Activated CD8-positive, alpha-beta memory T cell treated with anti-CD3 and anti-CD28 coated beads for 24 hours (primary cell): ENCODE measurements at regions not wholly inside any gene's neighbourhood (a gene's known extent, or its start where the extent isn't known, plus 50 kb on each side); places are given as distances from the start of the nearest gene placed in this dataset.
"Not testable (repeated sequence)": the region's sequence is repeated elsewhere in the genome, so short reads cannot be mapped to it uniquely, and the experiment has no call there.

ENCODE experiments used
- DNase-seq: peaks from one replicate; pipeline ENCODE4 v3.0.0-alpha.2; 2020

DNA sequence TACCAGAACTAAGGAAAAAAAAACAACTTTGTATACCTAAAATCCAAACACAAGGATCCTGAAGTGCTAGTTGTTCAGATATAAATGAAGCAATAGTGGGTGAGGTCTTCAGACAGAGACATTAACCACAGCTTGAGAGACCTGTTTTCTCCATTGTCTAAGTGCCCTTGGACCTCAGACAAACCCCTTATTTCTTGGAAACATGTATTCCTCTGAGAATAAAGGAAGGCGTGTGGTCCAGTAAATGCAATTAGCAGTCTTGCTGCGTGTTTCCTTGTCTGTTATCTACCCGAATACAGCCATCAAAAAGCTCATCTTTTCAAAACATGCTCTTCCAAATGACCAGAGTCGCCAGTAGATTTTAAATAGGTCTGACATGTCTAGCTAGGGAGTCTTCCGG, 291.1 kb upstream of the NFIA start:
- no peak for DNase-seq

- not testable (repeated sequence) for DNase-seq
These were observed 309.3 kb upstream of the NFIA start for GRCh38 chr1:60773099-60773498.

- no peak for DNase-seq
These were observed 313.3 kb upstream of the NFIA start for GRCh38 chr1:60769082-60769481.

GRCh38 chr1:60765204-60765603, 317.2 kb upstream of the NFIA start:
- no peak for DNase-seq

GRCh38 chr1:60764489-60764888, 317.9 kb upstream of the NFIA start:
- DNase-seq, result no peak

- DNase-seq, result no peak
These were observed 318.6 kb upstream of the NFIA start for GRCh38 chr1:60763741-60764140.

- DNase-seq, result no peak
These were observed 319.4 kb upstream of the NFIA start for GRCh38 chr1:60762911-60763310.

DNA sequence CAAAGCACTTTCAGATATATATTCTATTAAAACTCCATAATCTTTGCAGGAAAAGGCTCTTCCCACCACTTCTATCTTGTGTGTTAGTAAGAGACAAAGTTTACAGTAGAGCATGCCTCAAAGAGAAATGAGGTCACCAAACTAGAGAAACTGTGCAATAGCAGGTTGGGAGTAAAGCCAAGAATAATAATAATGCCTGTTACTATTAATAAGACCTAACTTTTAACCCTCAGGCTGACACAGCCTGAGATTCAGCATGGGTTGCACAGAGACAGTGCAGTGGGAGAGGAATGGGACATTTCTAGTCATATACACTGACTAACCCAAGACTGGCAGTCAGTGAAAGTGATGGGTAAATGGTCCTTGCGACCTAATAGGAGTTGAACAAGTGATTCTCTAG, 320.2 kb upstream of the NFIA start:
- no peak for DNase-seq

DNA sequence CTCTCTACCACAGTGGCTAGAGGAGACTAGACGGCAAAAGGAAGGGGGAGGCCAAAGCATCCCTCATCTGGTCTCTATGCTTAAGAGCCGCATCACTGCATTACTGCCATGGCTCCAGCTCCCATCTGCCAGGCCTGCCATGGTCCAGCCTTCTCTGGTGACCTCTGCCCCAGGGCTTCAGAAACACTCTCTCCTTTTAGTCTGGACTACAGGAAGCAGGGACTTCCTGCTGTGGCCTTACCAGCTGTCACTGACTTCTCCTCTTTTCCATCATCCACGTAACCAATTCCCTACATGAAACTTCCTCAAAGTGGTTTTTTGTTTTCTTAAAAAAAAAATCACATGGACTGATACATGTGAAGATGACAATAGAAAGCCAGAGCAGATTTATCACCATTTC, 323.1 kb upstream of the NFIA start:
- no peak for DNase-seq

- DNase-seq, result no peak
These were observed 324.9 kb upstream of the NFIA start for GRCh38 chr1:60757485-60757884.

GRCh38 chr1:60753036-60753900, 329.1 kb upstream of the NFIA start:
- DNase-seq, result no peak

DNA sequence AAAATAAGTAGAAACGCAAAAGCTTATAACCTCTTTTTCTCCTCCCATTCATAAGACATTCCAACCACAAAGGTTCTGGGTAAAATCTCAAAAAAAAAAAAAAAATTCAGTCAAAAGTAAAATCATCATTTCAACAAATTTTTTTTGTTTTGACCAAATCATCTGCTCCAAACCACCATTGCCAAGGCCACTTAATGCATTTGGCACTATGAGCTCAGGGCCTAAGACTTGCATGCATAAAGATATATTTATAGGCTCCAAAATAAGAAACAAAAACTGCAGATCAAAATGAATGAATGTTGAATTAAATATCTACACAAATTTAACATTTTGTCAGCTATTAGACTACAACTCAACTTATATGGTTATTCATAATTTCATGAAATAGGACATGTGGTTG, 331.1 kb upstream of the NFIA start:
- no peak for DNase-seq

DNA sequence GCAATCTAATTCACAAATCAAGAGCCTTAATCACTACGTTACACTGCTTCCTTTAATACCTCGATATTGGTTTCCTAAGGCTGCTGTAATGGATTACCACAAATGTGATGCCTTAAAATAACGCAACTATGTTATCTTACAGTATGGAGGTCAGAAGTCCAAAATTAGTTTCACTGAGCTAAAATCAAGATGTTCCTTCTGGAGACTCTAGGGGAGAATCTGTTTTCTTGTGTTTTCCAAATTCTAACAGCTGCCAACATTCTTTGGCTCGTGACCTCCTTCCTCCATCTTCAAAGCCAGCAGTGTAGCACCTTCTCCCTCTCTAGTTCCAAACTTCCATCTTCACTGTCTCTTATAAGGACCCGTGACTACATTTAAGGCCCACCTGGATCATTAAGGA, 335.0 kb upstream of the NFIA start:
- DNase-seq, result no peak

DNA sequence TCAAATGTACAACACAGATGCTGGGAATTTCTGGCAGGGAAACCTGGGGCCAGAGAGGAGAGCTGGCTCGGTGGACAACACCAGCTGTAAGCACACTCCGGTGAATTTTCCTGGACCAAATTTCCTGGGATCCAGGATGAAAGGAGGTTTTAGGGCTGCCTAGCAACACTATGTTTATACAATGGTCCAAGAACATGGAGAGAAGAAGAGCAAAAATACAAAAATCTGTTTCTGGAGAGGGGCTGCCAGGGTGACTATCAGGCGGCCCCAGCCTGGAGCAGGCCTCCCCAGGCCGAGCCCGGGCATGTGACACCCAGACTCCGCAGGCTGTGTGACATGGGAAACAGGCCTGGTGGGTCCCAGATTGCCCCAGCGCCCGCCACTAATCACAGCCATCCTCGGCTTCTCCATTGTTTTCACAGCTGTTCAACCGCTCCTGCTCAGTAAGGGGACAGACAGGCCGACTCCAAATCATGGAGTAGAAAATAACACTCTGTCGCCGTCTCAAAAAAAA, 336.0 kb upstream of the NFIA start:
- no peak for DNase-seq

DNA sequence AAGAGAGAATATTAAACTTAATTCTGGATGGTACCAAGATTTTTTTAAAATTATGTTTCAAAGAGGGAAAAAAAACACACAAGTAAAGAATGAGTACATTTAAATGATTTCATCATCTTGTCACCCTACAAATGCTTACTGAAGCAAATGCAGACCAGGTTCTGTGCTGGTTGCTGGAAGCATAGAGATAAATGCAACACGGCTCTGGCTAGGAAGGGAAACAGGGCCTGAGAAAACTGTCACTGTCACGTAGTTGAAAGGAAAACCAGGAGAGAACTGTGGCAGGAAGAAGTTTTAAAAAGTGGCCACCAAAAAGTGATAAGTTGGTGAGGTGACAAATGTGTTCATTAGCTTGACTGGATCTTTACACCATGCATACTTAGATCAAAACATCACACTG, 336.9 kb upstream of the NFIA start:
- DNase-seq, result no peak

- no peak for DNase-seq
These were observed 340.0 kb upstream of the NFIA start for GRCh38 chr1:60742339-60742738.

DNA sequence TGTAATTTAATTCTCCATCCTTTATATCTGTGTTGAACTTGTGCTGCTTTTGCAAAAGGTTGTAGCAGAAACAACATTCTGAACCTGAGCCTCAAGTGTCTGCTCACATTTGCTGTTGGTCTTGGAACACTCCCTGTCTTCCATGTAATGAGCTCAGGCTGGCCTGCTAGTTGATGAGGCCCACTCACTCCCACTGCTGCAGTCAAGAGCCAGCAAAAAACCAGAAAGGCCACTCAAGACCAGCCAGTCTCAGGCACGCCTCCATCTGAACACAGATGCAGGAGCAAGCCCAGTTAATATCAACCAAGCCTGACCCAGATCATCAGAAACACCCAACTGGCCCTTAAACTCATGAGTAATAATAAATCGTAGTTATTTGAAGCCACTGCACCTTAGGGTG, 342.2 kb upstream of the NFIA start:
- DNase-seq, result no peak

GRCh38 chr1:60739729-60740128, 342.6 kb upstream of the NFIA start:
- no peak for DNase-seq

DNA sequence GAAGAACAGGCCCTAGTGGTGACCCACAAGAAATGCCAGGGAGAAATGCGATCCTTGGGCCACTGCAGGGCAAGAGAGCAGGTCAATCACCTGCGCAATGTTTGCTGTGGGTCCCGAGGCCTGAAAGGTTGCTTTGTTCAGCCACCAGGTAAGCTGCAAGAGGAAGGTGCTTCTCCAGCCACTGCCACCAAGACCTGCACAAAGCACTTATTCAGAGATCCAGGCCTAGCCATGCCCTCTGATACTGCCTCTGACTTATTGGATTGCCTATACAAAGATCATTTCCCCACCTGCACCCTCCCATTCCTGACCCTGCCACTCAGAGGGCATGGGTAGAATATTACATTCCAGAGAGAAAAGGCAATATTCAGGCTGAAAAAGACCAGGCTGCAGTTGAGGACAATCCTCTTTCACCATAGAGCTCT, 349.4 kb upstream of the NFIA start:
- no peak for DNase-seq

DNA sequence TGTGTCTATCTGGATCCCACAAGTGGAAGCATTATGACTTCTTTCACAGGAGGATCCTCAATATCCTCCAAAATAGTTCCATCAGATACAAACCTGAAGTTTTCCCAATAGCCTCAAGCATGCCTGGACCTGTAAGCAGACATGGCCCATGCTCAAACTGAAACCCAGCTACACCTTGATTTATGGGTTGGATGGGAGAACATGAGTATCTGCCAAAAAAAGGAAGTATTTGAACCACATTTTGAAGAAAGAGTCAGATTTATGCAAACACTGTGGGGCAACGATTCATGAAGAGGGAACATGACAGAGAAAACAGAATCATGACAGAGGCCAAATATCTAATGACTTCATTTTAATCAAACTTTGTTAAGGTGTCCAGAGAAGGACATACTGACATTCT, 351.0 kb upstream of the NFIA start:
- no peak for DNase-seq

DNA sequence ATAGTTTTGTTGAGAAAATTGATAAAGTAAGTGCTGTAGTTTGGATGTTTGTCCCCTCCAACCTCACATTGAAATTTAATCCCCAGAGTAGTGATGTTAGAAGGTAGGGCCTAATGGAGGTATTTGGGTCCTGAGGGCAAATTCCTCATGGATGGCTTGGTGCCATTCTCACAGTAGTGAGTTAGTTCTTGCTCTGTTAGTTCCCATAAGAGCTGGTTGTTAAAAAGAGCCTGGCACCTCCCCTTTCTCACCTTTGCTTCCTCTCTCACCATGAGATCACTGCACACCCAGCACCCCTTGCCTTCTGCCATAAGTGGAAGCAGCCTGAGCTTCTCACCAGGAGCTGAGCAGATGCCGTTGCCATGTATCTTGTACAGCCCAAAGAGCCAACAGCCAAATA, 354.8 kb upstream of the NFIA start:
- DNase-seq, result no peak

DNA sequence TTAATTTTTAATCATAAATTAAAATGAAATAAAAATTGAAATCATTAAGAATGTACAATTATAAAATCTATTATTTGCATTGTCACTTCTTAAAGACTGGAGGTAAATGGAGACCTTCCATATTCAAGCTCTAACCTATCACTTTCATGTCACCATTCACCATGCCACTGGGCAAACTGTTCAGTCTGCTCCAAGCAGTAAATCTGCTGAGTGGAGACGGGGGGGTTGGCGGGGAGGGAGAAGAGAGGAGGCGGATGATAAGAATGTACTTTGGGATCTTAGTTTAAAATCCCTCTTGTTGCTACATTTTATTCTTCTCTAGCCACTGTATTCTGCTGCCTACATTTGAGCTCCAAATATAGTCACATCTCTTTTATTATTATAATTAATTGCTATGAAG, 365.9 kb upstream of the NFIA start:
- no peak for DNase-seq

DNA sequence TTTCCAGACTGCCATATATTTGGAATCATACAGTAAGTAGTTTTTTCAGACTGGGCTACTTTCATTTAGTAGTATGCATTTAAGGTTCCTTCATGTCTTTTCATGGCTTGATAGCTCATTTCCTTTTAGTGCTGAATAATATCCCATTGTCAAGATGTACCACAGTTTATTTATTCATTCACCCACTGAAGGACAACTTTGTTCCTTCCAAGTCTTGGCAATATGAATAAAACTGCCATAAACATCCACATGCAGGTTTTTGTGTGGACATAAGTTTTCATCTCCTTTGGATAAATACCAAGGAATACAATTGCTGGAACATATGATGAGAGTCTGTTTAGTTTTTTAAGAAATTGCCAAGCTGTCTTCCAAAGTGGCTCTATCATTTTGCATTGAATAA, 366.4 kb upstream of the NFIA start:
- no peak for DNase-seq

- DNase-seq, result no peak
These were observed 372.9 kb upstream of the NFIA start for GRCh38 chr1:60709426-60709825.

DNA sequence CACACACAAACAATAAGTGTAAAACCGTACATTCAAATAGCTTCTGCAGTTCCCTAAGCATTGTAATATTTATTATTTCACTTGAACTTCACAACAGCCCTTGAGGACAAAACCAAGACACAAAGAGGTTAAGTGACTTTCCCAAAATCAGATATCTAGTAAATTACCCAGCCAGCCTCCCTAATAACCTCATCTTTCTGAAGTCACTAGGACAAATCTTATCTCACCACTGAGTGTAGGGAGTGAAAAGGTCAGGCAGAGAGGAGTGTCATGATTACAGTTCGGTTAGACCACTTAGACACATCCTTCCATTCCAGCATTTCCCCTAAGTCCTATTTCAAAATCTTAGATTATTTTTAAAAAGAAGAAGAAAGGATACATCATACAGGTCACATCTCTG, 377.3 kb upstream of the NFIA start:
- no peak for DNase-seq
